Common myeloid progenitor, CD34-positive (primary cell): ENCODE measurements at regions not wholly inside any gene's neighbourhood (a gene's known extent, or its start where the extent isn't known, plus 50 kb on each side); places are given as distances from the start of the nearest gene placed in this dataset.

Source experiments
- CTCF ChIA-PET: fragments of 350-600 bp; sonication (Branson Sonifier 250); formaldehyde crosslinking; loops from one replicate; lab custom pipeline; 2021; ENCODE audit warnings: antibody characterized with exemption; lab: Charles Lee
- POLR2A ChIA-PET: fragments of 350-600 bp; sonication (Branson Sonifier 250); formaldehyde crosslinking; loops from one replicate; lab custom pipeline; 2021; ENCODE audit warnings: antibody characterized with exemption; lab: Charles Lee
- DNase-seq, 3 donors: peaks; one replicate each; pipeline versions ENCODE4 v3.0.0 to v3.0.0-alpha.2; 2013
- H3K27ac ChIP-seq, 2 experiments: 1 replicate in 1 of 2; 2 replicates in 1 of 2; pipeline ENCODE4 v1.7.0; 2013; ENCODE audit warnings: inconsistent platforms in 2 of 2, low read length in 2 of 2, mild to moderate bottlenecking in 2 of 2, low read depth in 1 of 2, moderate library complexity in 1 of 2; ENCODE audit not compliant: severe bottlenecking in 2 of 2, insufficient read depth in 1 of 2, poor library complexity in 1 of 2
- H3K27me3 ChIP-seq, 5 experiments: replicated peaks in 2 of 5; 1 replicate in 3 of 5; 2 replicates in 2 of 5; pipeline versions ENCODE4 v1.6.1 to v1.7.0; 2013; ENCODE audit warnings: low read length in 4 of 5, mild to moderate bottlenecking in 2 of 5, moderate library complexity in 2 of 5, inconsistent platforms in 1 of 5; ENCODE audit not compliant: insufficient read depth in 5 of 5, control insufficient read depth in 4 of 5
- H3K36me3 ChIP-seq, 4 experiments: 1 replicate in 2 of 4; 2 replicates in 2 of 4; pipeline versions ENCODE4 v1.6.1 to v1.7.0; 2013; ENCODE audit warnings: low read length in 3 of 4, control low read depth in 1 of 4, mild to moderate bottlenecking in 1 of 4; ENCODE audit not compliant: control insufficient read depth in 4 of 4, insufficient read depth in 4 of 4
- H3K4me1 ChIP-seq, 4 experiments: 1 replicate in 3 of 4; 2 replicates in 1 of 4; pipeline versions ENCODE4 v1.6.1 to v1.7.1; 2013; ENCODE audit warnings: low read length in 3 of 4, mild to moderate bottlenecking in 3 of 4, control low read depth in 1 of 4, inconsistent platforms in 1 of 4, moderate library complexity in 1 of 4; ENCODE audit not compliant: control insufficient read depth in 4 of 4, insufficient read depth in 4 of 4; ENCODE audit errors: control extremely low read depth in 1 of 4
- H3K4me3 ChIP-seq, 7 experiments: 1 replicate in 4 of 7; 2 replicates in 3 of 7; pipeline versions ENCODE4 v1.5.1 to v1.7.0; 2013; ENCODE audit warnings: mild to moderate bottlenecking in 7 of 7, low read length in 6 of 7, moderate library complexity in 6 of 7, inconsistent platforms in 2 of 7, low read depth in 2 of 7, control low read depth in 1 of 7; ENCODE audit not compliant: insufficient read depth in 4 of 7, control insufficient read depth in 1 of 7; ENCODE audit errors: extremely low read depth in 1 of 7
- H3K9me3 ChIP-seq, 5 experiments: 1 replicate in 4 of 5; 2 replicates in 1 of 5; pipeline versions ENCODE4 v1.6.1 to v1.7.1; 2013; ENCODE audit warnings: low read length in 4 of 5, mild to moderate bottlenecking in 2 of 5, inconsistent platforms in 1 of 5, low read depth in 1 of 5, moderate library complexity in 1 of 5; ENCODE audit not compliant: control insufficient read depth in 4 of 5, insufficient read depth in 2 of 5; ENCODE audit errors: control extremely low read depth in 1 of 5
- WGBS: methylation state at CpG from one replicate; pipeline ENCODE4 v1.1.5; 2013; ENCODE audit not compliant: insufficient coverage; 5-methylcytosine and 5-hydroxymethylcytosine counted together

- CTCF ChIA-PET = interaction anchor here (1.2 kb wide), 1 partner anchor 23 kb away, joined by 3 read pairs; no protein-coding TSS in a partner anchor
- no peak for DNase-seq
- POLR2A ChIA-PET = no interaction called here
- Histone ChIP-seq H3K27ac (no peak overlapping the region), H3K4me3 (no peak overlapping the region), H3K36me3 (no peaks in the 10 kb centered on the region), H3K27me3 (no peaks in the 10 kb centered on the region), H3K4me1 (peaks cover 0 to 8% (median 4%) of the 10 kb centered on the region in 4 experiments), H3K9me3 (no peaks in the 10 kb centered on the region)
- no CpG with 5 or more reads among the region's 1 CpG for WGBS
These were observed 462.9 kb upstream of the PROK2 start for GRCh38 chr3:72247645-72248388.

- no peak for DNase-seq
- Histone ChIP-seq H3K4me1 (peaks cover 0 to 8% (median 4%) of the 10 kb centered on the region in 4 experiments), H3K36me3 (no peaks in the 10 kb centered on the region), H3K9me3 (no peaks in the 10 kb centered on the region), H3K27me3 (no peaks in the 10 kb centered on the region), H3K27ac (no peak overlapping the region), H3K4me3 (no peak overlapping the region)
- POLR2A ChIA-PET = no interaction called here
- CTCF ChIA-PET = no interaction called here
- WGBS = 97% methylated on average over 7 of the region's 7 CpGs
These were observed 462.2 kb upstream of the PROK2 start for GRCh38 chr3:72247126-72247525.

- DNase-seq = no peak
- 98% methylated on average over 6 of the region's 6 CpGs for WGBS
- Histone ChIP-seq H3K4me1 (peaks cover 0 to 8% (median 4%) of the 10 kb centered on the region in 4 experiments), H3K4me3 (no peak overlapping the region), H3K27me3 (no peaks in the 10 kb centered on the region), H3K36me3 (no peaks in the 10 kb centered on the region), H3K9me3 (no peaks in the 10 kb centered on the region), H3K27ac (no peak overlapping the region)
- ChIA-PET CTCF (no interaction called here), POLR2A (no interaction called here)
These were observed 461.7 kb upstream of the PROK2 start for GRCh38 chr3:72246685-72247084.

GRCh38 chr3:72245183-72245811 is 460.3 kb upstream of the PROK2 start:
- POLR2A ChIA-PET = no interaction called here

GRCh38 chr3:72244396-72244795 is 459.4 kb upstream of the PROK2 start:
- H3K36me3 ChIP-seq = no peaks in the 10 kb centered on the region
- DNase-seq = no peak
- H3K4me3 ChIP-seq = no peak overlapping the region
- 97% methylated on average over 3 of the region's 5 CpGs for WGBS
- H3K4me1 ChIP-seq = peaks cover 0 to 8% (median 4%) of the 10 kb centered on the region in 4 experiments
- no peaks in the 10 kb centered on the region for H3K9me3 ChIP-seq
- no peak overlapping the region for H3K27ac ChIP-seq
- ChIA-PET CTCF (no interaction called here), POLR2A (no interaction called here)
- no peaks in the 10 kb centered on the region for H3K27me3 ChIP-seq

More at GRCh38 chr3:72245183-72245811, 460.3 kb upstream of the PROK2 start:
- WGBS = 53% methylated on average over 9 of the region's 9 CpGs
- no peaks in the 10 kb centered on the region for H3K27me3 ChIP-seq
- CTCF ChIA-PET = interaction anchor here (0.6 kb wide), 1 partner anchor 384 kb away, joined by 3 read pairs; no protein-coding TSS in a partner anchor
- no peaks in the 10 kb centered on the region for H3K9me3 ChIP-seq
- H3K27ac ChIP-seq = no peak overlapping the region
- no peak for DNase-seq
- no peak overlapping the region for H3K4me3 ChIP-seq
- no peaks in the 10 kb centered on the region for H3K36me3 ChIP-seq
- H3K4me1 ChIP-seq = peaks cover 0 to 8% (median 4%) of the 10 kb centered on the region in 4 experiments

- WGBS = 100% methylated on average over 2 of the region's 2 CpGs
- Histone ChIP-seq H3K27ac (no peak overlapping the region), H3K4me1 (peaks cover 0 to 8% (median 4%) of the 10 kb centered on the region in 4 experiments), H3K36me3 (no peaks in the 10 kb centered on the region), H3K27me3 (no peaks in the 10 kb centered on the region), H3K4me3 (no peak overlapping the region), H3K9me3 (no peaks in the 10 kb centered on the region)
- no peak for DNase-seq
- CTCF ChIA-PET = no interaction called here
- POLR2A ChIA-PET = interaction anchor here (0.6 kb wide), 3 partner anchors 224 to 515 kb away, joined by 4 to 5 read pairs (median 4); no protein-coding TSS in a partner anchor
These were observed 457.4 kb upstream of the PROK2 start for GRCh38 chr3:72242326-72242725.

GRCh38 chr3:72241525-72241924 is 456.6 kb upstream of the PROK2 start:
- Histone ChIP-seq H3K36me3 (no peaks in the 10 kb centered on the region), H3K27ac (no peak overlapping the region), H3K27me3 (no peaks in the 10 kb centered on the region), H3K4me1 (peaks cover 0 to 8% (median 4%) of the 10 kb centered on the region in 4 experiments), H3K4me3 (no peak overlapping the region), H3K9me3 (no peaks in the 10 kb centered on the region)
- WGBS = no CpG with 5 or more reads among the region's 1 CpG
- CTCF ChIA-PET = no interaction called here
- POLR2A ChIA-PET = no interaction called here
- DNase-seq = no peak
